Type B pancreatic cell (in vitro differentiated cells): ENCODE measurements at regions not wholly inside any gene's neighbourhood (a gene's known extent, or its start where the extent isn't known, plus 50 kb on each side); places are given as distances from the start of the nearest gene placed in this dataset.

Experiments used
- DNase-seq: peaks from one replicate; pipeline ENCODE4 v3.0.0; 2021; ENCODE audit warnings: mixed read lengths; ENCODE audit not compliant: unreplicated experiment; ENCODE audit errors: extremely low spot score
- H3K27ac Mint-ChIP-seq: 2 replicates; pipeline ENCODE4 v1.8.0; 2021; ENCODE audit warnings: mild to moderate bottlenecking, mixed read lengths
- H3K27me3 Mint-ChIP-seq: 2 replicates; pipeline ENCODE4 v1.8.0; 2021; ENCODE audit warnings: mixed read lengths
- H3K36me3 Mint-ChIP-seq: 2 replicates; pipeline ENCODE4 v1.8.0; 2021; ENCODE audit warnings: mixed read lengths
- H3K4me1 Mint-ChIP-seq: one replicate; pipeline ENCODE4 v1.8.0; 2021; ENCODE audit warnings: mixed read lengths; ENCODE audit not compliant: unreplicated experiment
- H3K4me3 Mint-ChIP-seq: 2 replicates; pipeline ENCODE4 v1.8.0; 2021; ENCODE audit warnings: mild to moderate bottlenecking, mixed read lengths
- H3K9me3 Mint-ChIP-seq: 2 replicates; pipeline ENCODE4 v1.8.0; 2021; ENCODE audit warnings: mixed read lengths
- TF ChIP-seq, protein P1 (sequence below): fragments of 200-600 bp; sonication (generic); conservative IDR thresholded peaks from 2 replicates; pipeline ENCODE4 v1.5.0; 2021; ENCODE audit warnings: antibody characterized with exemption, mild to moderate bottlenecking

- TF ChIP-seq, protein P1, sequence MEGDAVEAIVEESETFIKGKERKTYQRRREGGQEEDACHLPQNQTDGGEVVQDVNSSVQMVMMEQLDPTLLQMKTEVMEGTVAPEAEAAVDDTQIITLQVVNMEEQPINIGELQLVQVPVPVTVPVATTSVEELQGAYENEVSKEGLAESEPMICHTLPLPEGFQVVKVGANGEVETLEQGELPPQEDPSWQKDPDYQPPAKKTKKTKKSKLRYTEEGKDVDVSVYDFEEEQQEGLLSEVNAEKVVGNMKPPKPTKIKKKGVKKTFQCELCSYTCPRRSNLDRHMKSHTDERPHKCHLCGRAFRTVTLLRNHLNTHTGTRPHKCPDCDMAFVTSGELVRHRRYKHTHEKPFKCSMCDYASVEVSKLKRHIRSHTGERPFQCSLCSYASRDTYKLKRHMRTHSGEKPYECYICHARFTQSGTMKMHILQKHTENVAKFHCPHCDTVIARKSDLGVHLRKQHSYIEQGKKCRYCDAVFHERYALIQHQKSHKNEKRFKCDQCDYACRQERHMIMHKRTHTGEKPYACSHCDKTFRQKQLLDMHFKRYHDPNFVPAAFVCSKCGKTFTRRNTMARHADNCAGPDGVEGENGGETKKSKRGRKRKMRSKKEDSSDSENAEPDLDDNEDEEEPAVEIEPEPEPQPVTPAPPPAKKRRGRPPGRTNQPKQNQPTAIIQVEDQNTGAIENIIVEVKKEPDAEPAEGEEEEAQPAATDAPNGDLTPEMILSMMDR: no peak
- no peak overlapping the region for H3K4me3 Mint-ChIP-seq
- H3K27ac Mint-ChIP-seq: no peak overlapping the region
- peaks cover 19% of the 10 kb centered on the region for H3K36me3 Mint-ChIP-seq
- H3K9me3 Mint-ChIP-seq: no peaks in the 10 kb centered on the region
- no peaks in the 10 kb centered on the region for H3K27me3 Mint-ChIP-seq
- H3K4me1 Mint-ChIP-seq: no peaks in the 10 kb centered on the region
- no peak for DNase-seq
Measured at GRCh38 chrX:74230094-74230493, 73.9 kb upstream of the ZCCHC13 start.

- Mint-ChIP-seq H3K36me3 (peaks cover 37% of the 10 kb centered on the region), H3K27me3 (no peaks in the 10 kb centered on the region)
- TF ChIP-seq, protein P1: no peak
Measured at GRCh38 chrX:74225111-74225510, 78.9 kb upstream of the ZCCHC13 start.

DNA sequence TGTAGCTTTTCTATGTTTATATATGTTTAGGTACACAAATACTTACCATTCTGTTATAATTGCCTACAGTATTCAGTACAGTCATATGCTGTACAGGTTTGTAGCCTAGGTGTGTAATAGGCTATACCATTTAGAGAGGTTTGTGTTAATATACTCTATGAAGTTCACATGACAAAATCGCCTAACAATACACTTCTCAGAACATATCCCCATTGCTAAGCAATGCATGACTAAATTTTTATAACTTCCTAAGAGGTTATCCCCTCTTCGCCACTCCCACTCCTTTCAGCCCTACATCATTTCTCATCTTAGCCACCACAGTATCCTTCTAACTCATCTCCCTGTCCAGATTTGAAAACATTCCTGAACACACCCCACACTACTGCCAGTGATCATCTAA lies 83.7 kb upstream of the ZCCHC13 start:
- DNase-seq: no peak
- no peaks in the 10 kb centered on the region for H3K4me1 Mint-ChIP-seq
- no peaks in the 10 kb centered on the region for H3K27me3 Mint-ChIP-seq
- peaks cover 40% of the 10 kb centered on the region for H3K36me3 Mint-ChIP-seq
- no peak overlapping the region for H3K27ac Mint-ChIP-seq
- TF ChIP-seq, protein P1: no peak
- H3K9me3 Mint-ChIP-seq: no peaks in the 10 kb centered on the region
- no peak overlapping the region for H3K4me3 Mint-ChIP-seq

More at GRCh38 chrX:74225111-74225510, 78.9 kb upstream of the ZCCHC13 start:
- H3K27ac Mint-ChIP-seq: no peak overlapping the region
- H3K4me1 Mint-ChIP-seq: no peaks in the 10 kb centered on the region
- no peak for DNase-seq
- no peaks in the 10 kb centered on the region for H3K9me3 Mint-ChIP-seq
- H3K4me3 Mint-ChIP-seq: no peak overlapping the region

DNA sequence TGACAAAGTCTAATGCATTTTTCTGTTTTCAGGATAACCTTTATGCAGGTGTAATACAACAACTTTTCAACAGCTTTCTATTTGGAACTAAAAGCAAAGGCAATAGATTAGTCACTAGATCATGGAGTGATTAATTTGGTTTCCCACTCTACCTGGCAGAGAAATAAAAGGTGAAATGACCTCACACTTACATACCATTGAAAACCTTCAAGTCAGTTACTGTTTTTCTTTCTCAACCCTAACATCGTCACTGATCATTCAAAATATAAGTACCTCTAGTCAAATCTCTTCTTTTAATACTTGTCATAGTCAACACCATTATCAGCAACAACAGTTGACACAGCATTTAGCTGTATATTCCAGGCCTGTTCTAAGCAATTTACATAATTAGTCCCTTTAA lies 85.1 kb upstream of the ZCCHC13 start:
- DNase-seq: no peak
- Mint-ChIP-seq H3K4me3 (no peak overlapping the region), H3K27me3 (no peaks in the 10 kb centered on the region), H3K9me3 (no peaks in the 10 kb centered on the region), H3K4me1 (no peaks in the 10 kb centered on the region), H3K27ac (no peak overlapping the region), H3K36me3 (peaks cover 49% of the 10 kb centered on the region)
- TF ChIP-seq, protein P1: no peak

DNA sequence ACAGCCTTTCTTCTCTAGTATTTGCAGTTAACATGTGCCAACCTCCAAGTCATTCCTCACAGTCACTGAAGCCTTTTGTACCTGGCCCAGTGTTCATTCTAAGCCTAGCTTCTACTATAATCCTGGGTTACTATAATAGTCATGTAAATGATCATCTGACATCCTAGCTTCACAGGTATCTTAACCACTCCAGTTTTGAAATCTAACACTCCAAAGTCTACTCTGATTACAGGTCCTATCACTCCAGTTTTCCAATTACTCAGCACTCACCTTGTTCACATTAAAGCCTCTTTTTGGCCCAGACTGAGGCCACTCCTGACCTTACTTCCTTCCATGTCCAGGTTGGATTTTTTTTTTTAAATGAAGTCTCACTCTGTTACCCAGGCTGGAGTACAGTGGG lies 87.6 kb upstream of the ZCCHC13 start:
- Mint-ChIP-seq H3K36me3 (peaks cover 42% of the 10 kb centered on the region), H3K4me1 (no peaks in the 10 kb centered on the region), H3K4me3 (no peak overlapping the region), H3K27me3 (no peaks in the 10 kb centered on the region), H3K9me3 (no peaks in the 10 kb centered on the region), H3K27ac (no peak overlapping the region)
- TF ChIP-seq, protein P1: no peak
- DNase-seq: no peak

- H3K36me3 Mint-ChIP-seq: peaks cover 35% of the 10 kb centered on the region
Measured at GRCh38 chrX:74211911-74212310, 92.1 kb upstream of the ZCCHC13 start.

More at GRCh38 chrX:74211911-74212310, 92.1 kb upstream of the ZCCHC13 start:
- no peaks in the 10 kb centered on the region for H3K27me3 Mint-ChIP-seq
- peaks cover 4% of the 10 kb centered on the region for H3K9me3 Mint-ChIP-seq
- H3K27ac Mint-ChIP-seq: no peak overlapping the region
- H3K4me1 Mint-ChIP-seq: no peaks in the 10 kb centered on the region
- no peak for DNase-seq
- TF ChIP-seq, protein P1: no peak
- H3K4me3 Mint-ChIP-seq: no peak overlapping the region
